GM18519 (cell line): ENCODE measurements at regions not wholly inside any gene's neighbourhood (a gene's known extent, or its start where the extent isn't known, plus 50 kb on each side); places are given as distances from the start of the nearest gene placed in this dataset.
A peak's percentile ranks its signal among the peaks of the same experiment; 100 is the strongest.
"Not testable (repeated sequence)": the region's sequence is repeated elsewhere in the genome, so short reads cannot be mapped to it uniquely, and the experiment has no call there.

Experiments used
- ATAC-seq: cut with Tn5 transposase; IDR thresholded peaks from one replicate; pipeline ENCODE4 v1.9.1; 2021; ENCODE audit warnings: mild to moderate bottlenecking, moderate library complexity; ENCODE audit not compliant: unreplicated experiment, low FRiP score

GRCh38 chr10:52477305-52477704 is 163.2 kb downstream of the DKK1 start:
- ATAC-seq = no peak

- ATAC-seq = no peak
These were observed 165.5 kb downstream of the DKK1 start for GRCh38 chr10:52479567-52479966.

DNA sequence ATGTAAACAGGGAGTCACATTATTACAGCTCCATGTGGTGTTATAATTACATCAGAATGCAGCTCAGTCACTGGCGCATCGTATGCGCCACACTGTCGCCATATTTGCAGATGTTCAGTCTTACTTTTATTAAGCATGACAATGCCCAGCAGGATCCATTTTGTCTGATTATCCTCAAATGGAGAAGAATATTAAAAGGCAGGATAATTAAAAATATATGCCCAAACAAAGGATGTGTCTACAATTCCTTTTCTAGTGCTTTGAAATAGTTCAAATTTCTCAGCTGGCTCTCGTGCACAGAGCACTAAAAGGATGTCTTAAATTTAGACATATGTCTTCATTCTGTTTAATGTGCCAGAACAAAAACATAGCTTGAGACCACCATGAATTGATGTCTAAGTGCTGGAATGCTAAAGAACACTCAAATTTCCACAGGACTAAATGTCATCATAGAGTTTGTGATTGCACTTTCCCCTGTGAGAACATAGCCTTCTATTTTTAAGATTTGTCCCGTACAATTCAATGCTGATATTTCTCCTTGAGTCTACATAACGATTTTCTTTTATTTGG is 168.0 kb downstream of the DKK1 start:
- ATAC-seq = no peak

- peak; percentile 82 for ATAC-seq
These were observed 169.5 kb downstream of the DKK1 start for GRCh38 chr10:52483587-52483986.

DNA sequence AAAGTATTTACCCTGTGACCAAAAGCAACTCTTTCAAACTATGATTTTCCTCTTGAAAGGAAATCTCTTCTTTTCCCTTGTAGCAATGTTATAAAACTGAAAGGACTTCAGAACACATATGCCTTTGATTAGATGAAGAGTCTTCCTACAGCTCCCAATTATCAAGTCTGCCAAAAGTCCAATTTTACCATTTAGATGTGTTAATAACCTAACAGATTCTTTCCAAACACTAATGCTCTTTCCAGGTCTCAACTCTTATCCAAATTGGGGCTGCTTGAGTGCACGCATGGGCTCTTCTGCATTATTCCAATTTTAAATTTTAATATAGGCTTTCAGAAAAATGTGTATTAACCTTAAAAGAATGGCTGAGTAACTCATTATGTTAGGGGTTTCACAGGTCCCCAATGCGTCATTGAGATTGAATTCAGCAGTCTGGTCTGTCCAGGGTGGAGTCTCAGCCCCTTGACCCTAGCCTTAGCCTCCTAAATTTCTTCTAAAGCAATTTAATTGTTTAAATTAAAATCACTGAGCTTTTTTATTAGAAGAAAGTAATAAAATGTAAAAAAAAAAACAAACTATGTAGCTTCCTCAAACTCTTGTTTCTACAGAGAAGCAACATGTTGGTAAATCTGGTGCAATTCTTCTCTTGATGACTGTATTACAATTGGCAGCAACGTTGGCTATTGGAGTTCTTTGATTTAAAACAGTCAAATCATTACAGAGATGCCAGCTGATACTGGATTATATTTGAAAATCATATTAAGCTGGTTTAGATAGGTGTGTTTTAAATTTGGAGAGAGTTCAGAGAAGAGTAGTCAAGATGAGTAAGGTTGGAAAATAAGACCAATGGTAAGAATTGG is 170.4 kb downstream of the DKK1 start:
- ATAC-seq = no peak

DNA sequence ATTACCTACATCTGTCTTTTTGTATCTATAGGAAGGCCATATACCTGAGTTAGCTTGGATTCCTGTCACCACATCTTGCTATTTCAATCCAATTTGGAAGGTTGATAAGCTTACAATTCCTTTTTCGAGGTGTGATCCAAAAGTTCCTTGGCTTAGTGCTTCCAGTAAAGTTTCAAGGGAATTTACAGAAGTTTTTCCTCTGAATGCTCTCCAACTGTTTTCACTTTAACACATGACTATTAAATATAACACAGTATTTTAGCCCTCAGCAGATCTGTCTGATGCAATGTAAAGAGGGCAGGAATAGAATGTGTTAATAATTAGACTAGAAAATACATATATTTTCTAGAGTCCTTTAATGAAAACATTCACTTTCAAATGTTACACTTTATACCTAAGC is 171.4 kb downstream of the DKK1 start:
- ATAC-seq = no peak

- no peak for ATAC-seq
These were observed 172.9 kb downstream of the DKK1 start for GRCh38 chr10:52486840-52487611.

DNA sequence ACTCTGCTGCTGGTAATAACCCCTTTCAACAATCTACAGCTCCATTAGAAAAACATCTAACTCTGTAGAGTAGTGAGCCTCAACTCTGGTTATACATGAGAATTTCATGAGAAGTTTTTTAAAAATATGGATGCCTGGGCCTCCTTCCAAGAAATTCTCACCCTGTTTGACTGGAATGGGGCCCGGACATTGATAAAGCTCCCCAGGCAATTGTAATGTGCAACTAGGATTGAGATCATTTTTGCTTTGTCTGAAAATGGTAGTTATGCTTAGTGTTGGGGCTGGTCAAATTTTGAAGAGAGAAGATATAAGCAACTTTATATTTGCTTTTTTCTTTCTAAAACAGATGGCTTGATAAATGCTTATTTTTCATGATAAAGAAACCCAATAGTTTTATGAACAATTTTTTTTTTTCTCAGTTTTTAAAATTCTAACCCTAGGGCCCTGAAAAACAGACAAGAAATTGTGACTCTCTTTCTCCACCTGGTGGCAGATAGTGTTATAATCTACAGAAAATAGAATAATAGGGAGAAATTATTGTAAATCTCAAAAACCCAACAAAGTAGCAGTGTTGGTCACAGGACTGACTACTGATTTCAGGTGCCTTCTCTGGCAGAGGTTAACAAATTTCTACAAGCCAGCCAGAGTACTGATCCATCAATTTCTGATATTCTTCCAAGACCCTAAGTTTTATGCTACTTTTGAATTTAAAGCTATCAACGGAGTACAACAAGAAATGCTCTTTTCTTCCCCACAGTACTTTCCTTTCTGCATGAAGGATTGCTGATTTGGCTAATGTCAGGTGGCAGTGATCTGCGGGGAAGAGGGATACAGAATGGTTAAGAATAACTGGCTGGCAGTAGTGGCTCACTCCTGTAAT is 174.8 kb downstream of the DKK1 start:
- no peak for ATAC-seq

- ATAC-seq = no peak
These were observed 177.3 kb downstream of the DKK1 start for GRCh38 chr10:52491246-52491995.

DNA sequence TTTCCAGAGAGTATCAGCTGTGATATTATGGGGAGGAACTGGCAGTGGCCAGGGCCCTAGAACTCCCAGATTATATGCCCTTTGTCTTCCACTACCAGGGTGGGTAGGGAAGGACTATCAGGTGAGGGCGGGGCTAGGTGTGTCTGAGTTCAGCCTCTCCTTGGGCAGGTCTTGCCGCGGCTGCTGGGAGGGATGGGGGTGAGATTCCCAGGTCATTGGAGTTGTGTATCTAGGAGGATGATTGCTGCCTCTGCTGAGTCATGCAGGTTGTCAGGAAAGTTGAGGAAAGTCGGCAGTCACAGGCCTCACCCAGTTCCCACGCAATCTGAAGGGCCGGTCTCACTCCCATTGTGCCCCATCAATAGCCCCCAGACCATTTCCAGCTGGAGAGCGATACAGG is 185.2 kb downstream of the DKK1 start:
- no peak for ATAC-seq

DNA sequence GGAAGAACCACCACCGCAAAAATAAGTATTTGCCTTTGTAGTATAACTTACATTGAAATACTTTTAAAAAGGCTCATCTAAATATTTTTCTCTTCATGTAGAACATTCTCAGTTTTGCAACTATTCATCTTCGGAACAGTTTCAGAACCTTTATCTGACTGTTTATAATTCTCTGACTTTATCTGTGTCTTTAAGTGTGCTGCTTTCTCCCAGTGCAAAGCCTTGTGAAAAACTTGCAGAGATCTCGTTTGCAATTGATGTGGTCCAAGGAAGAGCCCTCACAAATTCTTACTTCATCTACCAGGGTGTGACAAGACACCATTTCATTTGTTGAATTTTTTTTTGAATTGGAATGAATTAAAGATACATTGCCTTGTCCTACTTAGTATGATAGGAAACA is 186.4 kb downstream of the DKK1 start:
- no peak for ATAC-seq

- no peak for ATAC-seq
These were observed 188.2 kb downstream of the DKK1 start for GRCh38 chr10:52502237-52502636.

DNA sequence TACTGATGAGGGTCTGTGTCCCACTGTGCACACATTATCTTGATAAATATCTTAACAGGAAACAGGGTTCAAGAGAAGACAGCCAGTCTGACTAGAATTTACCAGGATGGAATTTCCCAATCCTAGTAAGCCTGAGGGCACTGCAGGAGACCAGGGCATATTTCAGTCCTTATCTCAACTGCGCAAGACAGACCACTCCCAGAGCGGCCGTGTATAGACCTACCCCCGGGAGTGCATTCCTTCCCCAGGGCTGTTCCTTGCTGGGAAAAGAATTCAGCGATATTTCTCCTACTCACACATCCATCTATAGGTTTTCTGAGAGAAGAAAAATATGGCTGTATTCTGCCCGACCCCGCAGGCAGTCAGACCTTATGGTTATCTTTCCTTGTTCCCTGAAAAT is 191.3 kb downstream of the DKK1 start:
- ATAC-seq = not testable (repeated sequence)

DNA sequence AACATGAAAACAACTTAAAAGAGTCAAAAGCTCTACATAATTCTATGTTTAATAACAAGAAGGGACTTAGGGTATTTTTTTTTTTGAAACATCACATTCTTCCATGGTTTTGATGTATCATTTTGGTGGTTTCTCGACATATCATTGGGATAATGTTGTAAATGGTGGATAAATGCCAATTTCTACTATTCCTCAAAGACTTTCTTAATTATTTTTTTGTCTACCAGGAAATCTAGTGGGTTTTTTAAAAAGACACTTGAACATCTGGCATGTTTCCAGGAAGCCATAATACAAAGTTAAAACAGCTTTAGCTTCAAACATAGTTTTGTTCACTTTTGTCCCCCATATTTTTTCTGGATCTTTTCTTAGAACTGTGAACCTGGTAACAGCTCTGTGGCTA is 200.4 kb downstream of the DKK1 start:
- no peak for ATAC-seq

DNA sequence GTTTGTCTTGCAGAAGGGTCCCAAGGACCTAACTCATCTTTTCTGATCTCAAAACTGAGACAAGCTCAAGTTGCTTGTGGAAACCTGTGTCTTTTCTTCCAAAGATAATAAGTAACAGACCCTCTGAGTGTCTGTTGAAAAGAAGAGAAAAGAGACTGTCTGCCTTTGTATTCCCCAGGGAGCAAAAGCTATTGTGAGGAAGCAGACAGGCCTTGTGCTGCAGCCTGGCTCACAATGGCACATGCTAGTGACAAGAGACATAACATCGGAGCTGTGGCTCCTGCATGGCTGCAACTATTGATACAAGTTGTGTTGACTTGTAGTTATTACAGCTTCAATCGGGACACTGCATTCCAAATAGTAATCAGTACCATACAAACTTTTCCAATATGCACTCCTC is 202.9 kb downstream of the DKK1 start:
- ATAC-seq = no peak

GRCh38 chr10:52523696-52524095 is 209.6 kb downstream of the DKK1 start:
- no peak for ATAC-seq

DNA sequence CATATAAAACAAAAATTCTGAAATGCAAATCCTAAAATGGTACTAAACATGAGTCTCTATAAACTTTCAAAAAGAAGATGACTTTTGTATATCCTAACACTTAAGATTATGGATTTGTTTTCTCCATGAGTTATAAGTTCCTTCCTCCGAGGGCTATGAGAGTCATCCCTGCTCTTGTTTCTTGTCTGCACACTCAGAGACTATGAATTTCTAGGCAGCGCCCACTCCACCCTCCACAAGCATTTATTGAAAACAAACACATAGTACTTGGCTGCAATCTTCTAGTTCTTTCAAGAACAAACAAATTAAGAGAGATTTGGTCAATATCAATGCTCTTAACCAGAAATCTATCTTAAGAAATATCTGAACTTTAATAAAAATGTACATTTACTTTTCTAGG is 211.7 kb downstream of the DKK1 start:
- no peak for ATAC-seq

- no peak for ATAC-seq
These were observed 212.3 kb downstream of the DKK1 start for GRCh38 chr10:52526251-52526823.

DNA sequence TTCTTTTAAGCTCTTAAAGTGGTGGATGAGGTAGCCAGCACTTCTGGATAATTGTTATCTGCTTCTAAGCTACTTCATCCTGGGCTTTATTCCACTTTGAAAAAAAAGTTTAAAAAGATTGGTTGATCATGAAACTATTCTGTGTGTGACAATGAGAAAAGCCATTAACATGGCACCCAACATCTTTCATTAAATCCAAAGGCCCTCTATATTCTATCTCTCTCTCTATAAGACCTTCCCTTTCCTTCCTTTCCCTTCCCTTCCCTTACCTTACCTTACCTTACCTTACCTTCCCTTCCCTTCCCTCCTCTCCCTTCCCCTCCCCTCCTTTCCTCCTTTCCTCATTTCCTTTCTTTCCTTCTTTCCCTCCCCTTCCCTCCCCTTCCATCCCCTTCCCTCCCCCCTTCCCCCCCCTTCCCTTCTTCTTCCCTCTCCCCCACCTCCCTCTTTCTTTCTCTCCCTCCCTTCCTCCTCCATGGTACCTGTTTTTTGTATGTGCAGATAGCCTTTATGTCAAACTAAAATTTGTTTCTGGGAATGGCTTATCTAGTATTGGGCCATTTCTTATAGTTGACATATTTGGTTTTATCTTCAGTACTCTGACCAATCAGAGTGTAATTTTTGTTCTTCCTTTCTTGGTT is 218.7 kb downstream of the DKK1 start:
- no peak for ATAC-seq
